ENCODE measurements at regions not wholly inside any gene's neighbourhood (a gene's known extent, or its start where the extent isn't known, plus 50 kb on each side); places are given as distances from the start of the nearest gene placed in this dataset.

GRCh38 chr7:16978358-16979244, 96.8 kb upstream of the AGR3 start:
- ChIA-PET RAD21 (ENCODE audit: low non-redundant PET in 1 of 2, low total read pairs in 2 of 2, uncharacterized antibody in 2 of 2, unreplicated experiment in 2 of 2) (no interaction called here), POLR2A (no interaction called here), CTCF (interaction anchor here (1.0 kb wide), 1 partner anchor 87 kb away, joined by 3 read pairs; no protein-coding TSS in a partner anchor)
- no peak overlapping the region for H2AFZ ChIP-seq (ENCODE audit: low read depth, low read length, poor library complexity, severe bottlenecking)
- no peak overlapping the region for H3K9ac ChIP-seq (ENCODE audit: low read length)
- intact Hi-C loops (cut with micrococcal nuclease), result no loop called here
- no peaks in the 10 kb centered on the region for H4K20me1 ChIP-seq (ENCODE audit: insufficient read depth)
- no peaks in the 10 kb centered on the region for H3K36me3 ChIP-seq (ENCODE audit: control insufficient read depth in 1 of 2, insufficient read depth in 2 of 2, low read length in 2 of 2)
- TF ChIP-seq FOSL1 (IDR thresholded peaks at IDR 0.05; ENCODE audit: low read depth), result peak; percentile 20; the same call in 1 of the 2 replicates
- TF ChIP-seq SIN3A (IDR thresholded peaks at IDR 0.05; ENCODE audit: low read depth), result no peak
- no peak for TF ChIP-seq SRF (IDR thresholded peaks at IDR 0.05; ENCODE audit: low read depth)
- no peak for TF ChIP-seq EGR1 (IDR thresholded peaks at IDR 0.05; ENCODE audit: low read depth)
- no peak for TF ChIP-seq TCF7L2 (IDR thresholded peaks at IDR 0.05; ENCODE audit: borderline replicate concordance, extremely low read depth, insufficient read depth, insufficient read length)
- H3K9me3 ChIP-seq (ENCODE audit: control insufficient read depth in 1 of 2, insufficient read depth in 1 of 2, low read depth in 1 of 2, low read length in 2 of 2), result no peaks in the 10 kb centered on the region
- DNase-seq (ENCODE audit: low read depth, low spot score) (no peak), ATAC-seq (no peak)
- no peak overlapping the region for H3K27ac ChIP-seq (ENCODE audit: low read depth, low read length)
- BruUV-seq (replicated peaks), result no TSS peak
- no peaks in the 10 kb centered on the region for H3K79me2 ChIP-seq (ENCODE audit: insufficient read depth, low read length)
- H3K9me2 ChIP-seq (ENCODE audit: insufficient read depth), result no peaks in the 10 kb centered on the region
- no peak overlapping the region for H3K4me2 ChIP-seq (ENCODE audit: low read length)
- peaks cover 3 to 6% of the 10 kb centered on the region in 2 experiments; a peak in 1 of 4 replicates for H3K4me1 ChIP-seq (ENCODE audit: control insufficient read depth in 1 of 2, insufficient read depth in 2 of 2, low read length in 2 of 2)
- no peaks in the 10 kb centered on the region for H3K27me3 ChIP-seq (ENCODE audit: insufficient read depth, low read length)
- H3K4me3 ChIP-seq (replicated peaks in 1 of 2; ENCODE audit: low read depth in 1 of 2, low read length in 2 of 2), result no peak overlapping the region

GRCh38 chr7:16980539-16980938, 98.8 kb upstream of the AGR3 start:
- Histone ChIP-seq H3K9me3 (ENCODE audit: control insufficient read depth in 1 of 2, insufficient read depth in 1 of 2, low read depth in 1 of 2, low read length in 2 of 2) (no peaks in the 10 kb centered on the region), H3K27me3 (ENCODE audit: insufficient read depth, low read length) (no peaks in the 10 kb centered on the region), H3K9me2 (ENCODE audit: insufficient read depth) (no peaks in the 10 kb centered on the region), H3K9ac (ENCODE audit: low read length) (no peak overlapping the region), H2AFZ (ENCODE audit: low read depth, low read length, poor library complexity, severe bottlenecking) (no peak overlapping the region), H3K36me3 (ENCODE audit: control insufficient read depth in 1 of 2, insufficient read depth in 2 of 2, low read length in 2 of 2) (no peaks in the 10 kb centered on the region), H3K4me3 (replicated peaks in 1 of 2; ENCODE audit: low read depth in 1 of 2, low read length in 2 of 2) (no peak overlapping the region), H3K27ac (ENCODE audit: low read depth, low read length) (no peak overlapping the region), H4K20me1 (ENCODE audit: insufficient read depth) (no peaks in the 10 kb centered on the region), H3K4me2 (ENCODE audit: low read length) (no peak overlapping the region), H3K79me2 (ENCODE audit: insufficient read depth, low read length) (no peaks in the 10 kb centered on the region), H3K4me1 (ENCODE audit: control insufficient read depth in 1 of 2, insufficient read depth in 2 of 2, low read length in 2 of 2) (peaks cover 3 to 6% of the 10 kb centered on the region in 2 experiments; a peak in 1 of 4 replicates)
- POLR2A ChIA-PET, result no interaction called here
- DNase-seq (ENCODE audit: low read depth, low spot score) (no peak), ATAC-seq (no peak)
- BruUV-seq (replicated peaks), result no TSS peak
- CTCF ChIA-PET, result no interaction called here
- RAD21 ChIA-PET (ENCODE audit: low non-redundant PET in 1 of 2, low total read pairs in 2 of 2, uncharacterized antibody in 2 of 2, unreplicated experiment in 2 of 2), result no interaction called here
- intact Hi-C loops (cut with micrococcal nuclease), result no loop called here
- TF ChIP-seq SIN3A (IDR thresholded peaks at IDR 0.05; ENCODE audit: low read depth) (no peak), POLR2A (IDR thresholded peaks at IDR 0.05; ENCODE audit: borderline replicate concordance, extremely low read depth, insufficient read depth, insufficient read length) (no peak), CBX3 (IDR thresholded peaks at IDR 0.05; ENCODE audit: low read depth) (no peak), ZNF274 (IDR thresholded peaks at IDR 0.05; ENCODE audit: low read depth, low read length) (no peak), CEBPB (IDR thresholded peaks at IDR 0.05; ENCODE audit: low read depth) (no peak), POLR2AphosphoS5 (IDR thresholded peaks at IDR 0.05; ENCODE audit: low read depth, low read length) (no peak), REST (IDR thresholded peaks at IDR 0.05; ENCODE audit: low read depth) (no peak), EZH2 (IDR thresholded peaks at IDR 0.05) (no peak), TCF7L2 (IDR thresholded peaks at IDR 0.05; ENCODE audit: borderline replicate concordance, extremely low read depth, insufficient read depth, insufficient read length) (no peak), ATF3 (IDR thresholded peaks at IDR 0.05) (no peak), MAX (IDR thresholded peaks at IDR 0.05) (no peak)

All from HCT116 (cell line).